Mammary epithelial cell (primary cell): ENCODE measurements at regions not wholly inside any gene's neighbourhood (a gene's known extent, or its start where the extent isn't known, plus 50 kb on each side); places are given as distances from the start of the nearest gene placed in this dataset.

Experiments used
- EZH2 ChIP-seq: IDR thresholded peaks from 2 replicates; pipeline ENCODE4 v1.6.1; 2012; ENCODE audit warnings: low read length, inconsistent platforms, borderline replicate concordance
- TF ChIP-seq, protein P1 (sequence below), 2 donors: IDR thresholded peaks in 1 of 2; conservative IDR thresholded peaks in 1 of 2; 2 replicates each; pipeline ENCODE4 v1.5.1; 2011 to 2012; ENCODE audit warnings: inconsistent platforms in 2 of 2, low read length in 2 of 2, mild to moderate bottlenecking in 2 of 2, control low read depth in 1 of 2, low read depth in 1 of 2; ENCODE audit not compliant: insufficient read depth in 1 of 2; ENCODE audit errors: extremely low read depth in 1 of 2

DNA sequence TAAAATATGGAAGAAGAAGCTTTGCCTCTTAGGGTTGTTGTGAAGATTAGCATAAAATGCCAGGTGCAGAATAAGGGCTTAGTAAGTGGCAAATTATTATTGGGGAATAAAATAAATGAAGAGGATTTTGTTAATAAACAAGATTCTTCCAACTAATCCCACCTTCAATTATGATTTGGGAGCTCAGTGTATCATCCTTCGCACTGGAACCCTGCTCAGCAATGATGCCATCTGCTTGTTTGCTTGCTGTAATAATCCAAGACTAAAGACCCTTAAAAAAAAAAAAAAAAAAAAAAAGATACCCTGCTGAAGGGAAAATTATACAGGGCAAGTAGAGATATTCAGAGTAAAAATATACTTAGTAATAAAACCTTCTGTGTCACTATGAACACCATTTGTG, 62.0 kb upstream of the RREB1 start:
- TF ChIP-seq, protein P1, sequence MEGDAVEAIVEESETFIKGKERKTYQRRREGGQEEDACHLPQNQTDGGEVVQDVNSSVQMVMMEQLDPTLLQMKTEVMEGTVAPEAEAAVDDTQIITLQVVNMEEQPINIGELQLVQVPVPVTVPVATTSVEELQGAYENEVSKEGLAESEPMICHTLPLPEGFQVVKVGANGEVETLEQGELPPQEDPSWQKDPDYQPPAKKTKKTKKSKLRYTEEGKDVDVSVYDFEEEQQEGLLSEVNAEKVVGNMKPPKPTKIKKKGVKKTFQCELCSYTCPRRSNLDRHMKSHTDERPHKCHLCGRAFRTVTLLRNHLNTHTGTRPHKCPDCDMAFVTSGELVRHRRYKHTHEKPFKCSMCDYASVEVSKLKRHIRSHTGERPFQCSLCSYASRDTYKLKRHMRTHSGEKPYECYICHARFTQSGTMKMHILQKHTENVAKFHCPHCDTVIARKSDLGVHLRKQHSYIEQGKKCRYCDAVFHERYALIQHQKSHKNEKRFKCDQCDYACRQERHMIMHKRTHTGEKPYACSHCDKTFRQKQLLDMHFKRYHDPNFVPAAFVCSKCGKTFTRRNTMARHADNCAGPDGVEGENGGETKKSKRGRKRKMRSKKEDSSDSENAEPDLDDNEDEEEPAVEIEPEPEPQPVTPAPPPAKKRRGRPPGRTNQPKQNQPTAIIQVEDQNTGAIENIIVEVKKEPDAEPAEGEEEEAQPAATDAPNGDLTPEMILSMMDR (conservative IDR thresholded peaks at IDR 0.05 in 1 of 2, IDR thresholded peaks at IDR 0.05 in 1 of 2; ENCODE audit: extremely low read depth in 1 of 2, insufficient read depth in 1 of 2, low read depth in 1 of 2, low read length in 2 of 2) = no peak
- no peak for TF ChIP-seq EZH2
